MG63 (cell line): ENCODE measurements at regions not wholly inside any gene's neighbourhood (a gene's known extent, or its start where the extent isn't known, plus 50 kb on each side); places are given as distances from the start of the nearest gene placed in this dataset.

Experiments
- DNase-seq: peaks from one replicate; pipeline ENCODE4 v3.0.0-alpha.2; 2020
- H3K27me3 ChIP-seq: fragments of 250-450 bp; sonication (Bioruptor Pico); 2 replicates; pipeline ENCODE4 v1.5.1; 2020; ENCODE audit warnings: mild to moderate bottlenecking, moderate library complexity
- H3K36me3 ChIP-seq: fragments of 250-450 bp; sonication (Bioruptor Pico); 2 replicates; pipeline ENCODE4 v1.5.1; 2020; ENCODE audit warnings: mild to moderate bottlenecking, moderate library complexity
- H3K4me3 ChIP-seq: fragments of 250-450 bp; sonication (Bioruptor Pico); 2 replicates; pipeline ENCODE4 v1.5.1; 2020; ENCODE audit warnings: mild to moderate bottlenecking, moderate library complexity
- H3K9me3 ChIP-seq: fragments of 250-450 bp; sonication (Bioruptor Pico); 2 replicates; pipeline ENCODE4 v1.5.1; 2020; ENCODE audit warnings: mild to moderate bottlenecking, moderate library complexity

GRCh38 chr10:129035052-129035827 is 431.8 kb upstream of the MGMT start:
- H3K4me3 ChIP-seq = no peak overlapping the region
- H3K9me3 ChIP-seq = no peaks in the 10 kb centered on the region
- H3K36me3 ChIP-seq = no peaks in the 10 kb centered on the region
- peaks cover 16% of the 10 kb centered on the region for H3K27me3 ChIP-seq
- no peak for DNase-seq

- no peaks in the 10 kb centered on the region for H3K9me3 ChIP-seq
- DNase-seq = no peak
- H3K27me3 ChIP-seq = no peaks in the 10 kb centered on the region
- H3K4me3 ChIP-seq = no peak overlapping the region
- H3K36me3 ChIP-seq = no peaks in the 10 kb centered on the region
Measured at GRCh38 chr10:129038522-129038921, 428.5 kb upstream of the MGMT start.

- DNase-seq = no peak
- Histone ChIP-seq H3K4me3 (no peak overlapping the region), H3K27me3 (no peaks in the 10 kb centered on the region), H3K36me3 (no peaks in the 10 kb centered on the region), H3K9me3 (no peaks in the 10 kb centered on the region)
Measured at GRCh38 chr10:129039406-129040370, 427.4 kb upstream of the MGMT start.

GRCh38 chr10:129040377-129040776 is 426.7 kb upstream of the MGMT start:
- no peaks in the 10 kb centered on the region for H3K36me3 ChIP-seq

GRCh38 chr10:129041916-129042315 is 425.1 kb upstream of the MGMT start:
- no peaks in the 10 kb centered on the region for H3K9me3 ChIP-seq
- H3K4me3 ChIP-seq = no peak overlapping the region
- no peaks in the 10 kb centered on the region for H3K36me3 ChIP-seq
- no peak for DNase-seq
- H3K27me3 ChIP-seq = no peaks in the 10 kb centered on the region

More at GRCh38 chr10:129040377-129040776, 426.7 kb upstream of the MGMT start:
- no peaks in the 10 kb centered on the region for H3K9me3 ChIP-seq
- H3K4me3 ChIP-seq = no peak overlapping the region
- H3K27me3 ChIP-seq = no peaks in the 10 kb centered on the region
- no peak for DNase-seq

GRCh38 chr10:129042776-129043595 is 424.1 kb upstream of the MGMT start:
- no peak for DNase-seq
- H3K36me3 ChIP-seq = no peaks in the 10 kb centered on the region
- H3K9me3 ChIP-seq = no peaks in the 10 kb centered on the region
- H3K4me3 ChIP-seq = no peak overlapping the region
- H3K27me3 ChIP-seq = no peaks in the 10 kb centered on the region

- H3K36me3 ChIP-seq = no peaks in the 10 kb centered on the region
- H3K9me3 ChIP-seq = no peaks in the 10 kb centered on the region
- H3K4me3 ChIP-seq = no peak overlapping the region
- no peaks in the 10 kb centered on the region for H3K27me3 ChIP-seq
- DNase-seq = no peak
Measured at GRCh38 chr10:129043691-129044090, 423.4 kb upstream of the MGMT start.

GRCh38 chr10:129045599-129045998 is 421.4 kb upstream of the MGMT start:
- H3K36me3 ChIP-seq = no peaks in the 10 kb centered on the region
- DNase-seq = no peak
- H3K4me3 ChIP-seq = peak overlapping the region; percentile 20
- no peaks in the 10 kb centered on the region for H3K9me3 ChIP-seq
- no peaks in the 10 kb centered on the region for H3K27me3 ChIP-seq

GRCh38 chr10:129046065-129046681 is 420.9 kb upstream of the MGMT start:
- H3K27me3 ChIP-seq = no peaks in the 10 kb centered on the region
- DNase-seq = peak; percentile 4
- H3K36me3 ChIP-seq = no peaks in the 10 kb centered on the region
- no peaks in the 10 kb centered on the region for H3K9me3 ChIP-seq
- peak overlapping the region; percentile 20 for H3K4me3 ChIP-seq

GRCh38 chr10:129046962-129047361 is 420.1 kb upstream of the MGMT start:
- Histone ChIP-seq H3K9me3 (no peaks in the 10 kb centered on the region), H3K27me3 (no peaks in the 10 kb centered on the region), H3K36me3 (no peaks in the 10 kb centered on the region), H3K4me3 (no peak overlapping the region; the same call in 1 of the 2 replicates)
- DNase-seq = no peak

- DNase-seq = no peak
- Histone ChIP-seq H3K36me3 (no peaks in the 10 kb centered on the region), H3K4me3 (no peak overlapping the region), H3K27me3 (no peaks in the 10 kb centered on the region), H3K9me3 (no peaks in the 10 kb centered on the region)
Measured at GRCh38 chr10:129047600-129047999, 419.4 kb upstream of the MGMT start.

GRCh38 chr10:129048513-129048912 is 418.5 kb upstream of the MGMT start:
- no peaks in the 10 kb centered on the region for H3K9me3 ChIP-seq
- peak; percentile 18 for DNase-seq
- no peak overlapping the region for H3K4me3 ChIP-seq
- no peaks in the 10 kb centered on the region for H3K27me3 ChIP-seq
- H3K36me3 ChIP-seq = no peaks in the 10 kb centered on the region

- H3K9me3 ChIP-seq = no peaks in the 10 kb centered on the region
- H3K27me3 ChIP-seq = no peaks in the 10 kb centered on the region
- DNase-seq = no peak
- no peaks in the 10 kb centered on the region for H3K36me3 ChIP-seq
- no peak overlapping the region for H3K4me3 ChIP-seq
Measured at GRCh38 chr10:129049501-129049900, 417.5 kb upstream of the MGMT start.

- Histone ChIP-seq H3K36me3 (no peaks in the 10 kb centered on the region), H3K27me3 (no peaks in the 10 kb centered on the region), H3K9me3 (no peaks in the 10 kb centered on the region), H3K4me3 (no peak overlapping the region)
- DNase-seq = no peak
Measured at GRCh38 chr10:129055225-129055624, 411.8 kb upstream of the MGMT start.

- H3K9me3 ChIP-seq = no peaks in the 10 kb centered on the region
- DNase-seq = no peak
- no peaks in the 10 kb centered on the region for H3K36me3 ChIP-seq
- no peaks in the 10 kb centered on the region for H3K27me3 ChIP-seq
- H3K4me3 ChIP-seq = no peak overlapping the region
Measured at GRCh38 chr10:129055986-129056385, 411.1 kb upstream of the MGMT start.
